ENCODE measurements at regions not wholly inside any gene's neighbourhood (a gene's known extent, or its start where the extent isn't known, plus 50 kb on each side); places are given as distances from the start of the nearest gene placed in this dataset.

DNA sequence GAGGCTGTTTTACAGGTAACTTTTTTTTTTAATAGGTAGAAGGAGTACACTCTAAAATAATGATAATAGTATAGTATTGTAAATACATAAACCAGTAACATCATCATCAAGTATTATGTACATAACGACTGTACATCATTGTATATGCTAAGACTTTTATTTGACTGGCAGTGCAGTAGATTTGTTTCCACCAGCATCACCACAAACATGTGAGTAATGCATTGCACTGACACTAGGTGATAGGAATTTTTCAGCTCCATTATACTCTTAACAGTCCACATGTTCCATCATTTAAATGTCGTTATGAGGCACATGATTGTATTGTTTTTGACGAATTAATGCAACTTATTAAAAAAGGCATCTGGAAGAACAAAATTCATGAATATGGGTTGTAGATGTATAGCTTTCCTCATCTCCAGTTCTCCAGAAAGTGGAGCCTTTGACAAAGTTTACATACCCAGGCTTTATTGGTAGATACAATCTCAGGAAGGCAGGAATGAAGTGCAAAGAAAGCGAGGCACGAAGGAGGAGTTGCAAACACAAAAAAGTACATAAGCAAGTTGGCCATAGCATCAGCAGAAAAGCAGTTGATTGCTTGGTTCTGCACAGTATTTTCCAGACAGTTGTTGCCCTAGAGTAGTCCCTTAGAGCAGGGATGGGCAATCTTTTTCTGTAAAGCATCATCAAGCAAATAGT lies 336.9 kb upstream of the NR3C2 start:
- H2BK120ac ChIP-seq (replicated peaks; ENCODE audit: low read depth, low read length): no peak overlapping the region
- no peak for TF ChIP-seq RXRA (IDR thresholded peaks at IDR 0.05; ENCODE audit: insufficient read depth, low read depth, low read length)
- TF ChIP-seq ZNF274 (IDR thresholded peaks at IDR 0.05; ENCODE audit: borderline replicate concordance, extremely low read depth, low read length): no peak
- TF ChIP-seq, protein P1, sequence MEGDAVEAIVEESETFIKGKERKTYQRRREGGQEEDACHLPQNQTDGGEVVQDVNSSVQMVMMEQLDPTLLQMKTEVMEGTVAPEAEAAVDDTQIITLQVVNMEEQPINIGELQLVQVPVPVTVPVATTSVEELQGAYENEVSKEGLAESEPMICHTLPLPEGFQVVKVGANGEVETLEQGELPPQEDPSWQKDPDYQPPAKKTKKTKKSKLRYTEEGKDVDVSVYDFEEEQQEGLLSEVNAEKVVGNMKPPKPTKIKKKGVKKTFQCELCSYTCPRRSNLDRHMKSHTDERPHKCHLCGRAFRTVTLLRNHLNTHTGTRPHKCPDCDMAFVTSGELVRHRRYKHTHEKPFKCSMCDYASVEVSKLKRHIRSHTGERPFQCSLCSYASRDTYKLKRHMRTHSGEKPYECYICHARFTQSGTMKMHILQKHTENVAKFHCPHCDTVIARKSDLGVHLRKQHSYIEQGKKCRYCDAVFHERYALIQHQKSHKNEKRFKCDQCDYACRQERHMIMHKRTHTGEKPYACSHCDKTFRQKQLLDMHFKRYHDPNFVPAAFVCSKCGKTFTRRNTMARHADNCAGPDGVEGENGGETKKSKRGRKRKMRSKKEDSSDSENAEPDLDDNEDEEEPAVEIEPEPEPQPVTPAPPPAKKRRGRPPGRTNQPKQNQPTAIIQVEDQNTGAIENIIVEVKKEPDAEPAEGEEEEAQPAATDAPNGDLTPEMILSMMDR (IDR thresholded peaks at IDR 0.05; ENCODE audit: control extremely low read depth in 1 of 3, insufficient read depth in 1 of 3, low read depth in 1 of 3, low read length in 3 of 3): no peak
- no peak for TF ChIP-seq MAFK (IDR thresholded peaks at IDR 0.05; ENCODE audit: low read depth, low read length)
- peaks cover 0 to 6% (median 0%) of the 10 kb centered on the region in 4 experiments; a peak in 1 of 7 replicates for H3K4me1 ChIP-seq (replicated peaks in 1 of 4; ENCODE audit: control insufficient read depth in 3 of 4, insufficient read depth in 4 of 4, low read length in 3 of 4)
- no peak overlapping the region for H3K27ac ChIP-seq (ENCODE audit: low read depth, low read length)
- H2AK5ac ChIP-seq (ENCODE audit: low read depth, low read length): no peak overlapping the region
- no peak overlapping the region for H3K4me3 ChIP-seq (ENCODE audit: extremely low read depth in 1 of 4, insufficient read depth in 2 of 4, low read depth in 3 of 4, low read length in 4 of 4)
- no peak for FAIRE-seq
- H3K14ac ChIP-seq (ENCODE audit: insufficient read length): no peak overlapping the region
- H2BK15ac ChIP-seq (ENCODE audit: low read length): no peak overlapping the region
- no peak overlapping the region for H4K5ac ChIP-seq (ENCODE audit: insufficient read length, low read depth, low read length)
- H4K91ac ChIP-seq (replicated peaks; ENCODE audit: insufficient read length, low read length): no peak overlapping the region
- no peak overlapping the region for H3K56ac ChIP-seq (replicated peaks; ENCODE audit: insufficient read length, low read depth, low read length)
- H3K79me2 ChIP-seq (ENCODE audit: control insufficient read depth in 1 of 2, insufficient read depth in 2 of 2, low read length in 2 of 2): no peaks in the 10 kb centered on the region
- H3K27me3 ChIP-seq (replicated peaks in 1 of 4; ENCODE audit: control insufficient read depth in 3 of 4, extremely low read depth in 1 of 4, insufficient read depth in 3 of 4, low read length in 3 of 4): no peaks in the 10 kb centered on the region
- no peaks in the 10 kb centered on the region for H3K36me3 ChIP-seq (ENCODE audit: control insufficient read depth in 2 of 4, insufficient read depth in 4 of 4, low read length in 3 of 4)
- POLR2A ChIA-PET (ENCODE audit: partially characterized antibody): no interaction called here
- no peaks in the 10 kb centered on the region for H3K79me1 ChIP-seq (ENCODE audit: low read depth, low read length)
- no peak overlapping the region for H2BK5ac ChIP-seq (ENCODE audit: low read depth, low read length)
- no peak overlapping the region for H3K18ac ChIP-seq (ENCODE audit: extremely low read depth, low read length)
- CTCF ChIA-PET (ENCODE audit: partially characterized antibody): interaction anchor here (0.6 kb wide), 1 partner anchor 337 kb away, joined by 3 read pairs; no protein-coding TSS in a partner anchor
- no peak overlapping the region for H2BK12ac ChIP-seq (ENCODE audit: low read depth, low read length)
- H3K23ac ChIP-seq (ENCODE audit: insufficient read length): no peak overlapping the region
- H3K9me3 ChIP-seq (ENCODE audit: insufficient read depth in 2 of 2, low read depth in 1 of 2, low read length in 1 of 2): no peaks in the 10 kb centered on the region
- H2BK20ac ChIP-seq (ENCODE audit: low read length): no peak overlapping the region
- WGBS, 2 experiments (ENCODE audit: extremely low coverage in 1 of 2, insufficient coverage in 1 of 2, insufficient read length in 1 of 2, insufficient replicate concordance in 2 of 2, low coverage in 1 of 2, low lambda C conversion rate in 2 of 2, missing lambda C conversion rate in 1 of 2): 92% methylated on average over 5 of the region's 5 CpGs; no CpG with 5 or more reads in 1 of the 2 experiments
- H4K20me1 ChIP-seq (replicated peaks in 1 of 2; ENCODE audit: control insufficient read depth in 1 of 2, insufficient read depth in 2 of 2, low read length in 2 of 2): no peaks in the 10 kb centered on the region
- DNase-seq (ENCODE audit: low read depth in 1 of 2, low spot score in 2 of 2): no peak
- no peak overlapping the region for H4K8ac ChIP-seq (ENCODE audit: extremely low read depth, insufficient read depth, low read length)
- H3K4me2 ChIP-seq (ENCODE audit: insufficient read depth in 1 of 2, low read depth in 2 of 2, low read length in 2 of 2): no peak overlapping the region
- H3K4ac ChIP-seq (replicated peaks; ENCODE audit: insufficient read length, low read depth, low read length): no peak overlapping the region
- H3K23me2 ChIP-seq (ENCODE audit: low read depth, low read length): no peaks in the 10 kb centered on the region
- no peak overlapping the region for H3K9ac ChIP-seq (replicated peaks in 1 of 4; ENCODE audit: extremely low read depth in 1 of 4, low read depth in 3 of 4, low read length in 3 of 4)
- H2AFZ ChIP-seq (ENCODE audit: low read length): no peak overlapping the region

Measured in H1 (cell line).